ENCODE measurements at regions not wholly inside any gene's neighbourhood (a gene's known extent, or its start where the extent isn't known, plus 50 kb on each side); places are given as distances from the start of the nearest gene placed in this dataset.

- TF ChIP-seq, protein P1, sequence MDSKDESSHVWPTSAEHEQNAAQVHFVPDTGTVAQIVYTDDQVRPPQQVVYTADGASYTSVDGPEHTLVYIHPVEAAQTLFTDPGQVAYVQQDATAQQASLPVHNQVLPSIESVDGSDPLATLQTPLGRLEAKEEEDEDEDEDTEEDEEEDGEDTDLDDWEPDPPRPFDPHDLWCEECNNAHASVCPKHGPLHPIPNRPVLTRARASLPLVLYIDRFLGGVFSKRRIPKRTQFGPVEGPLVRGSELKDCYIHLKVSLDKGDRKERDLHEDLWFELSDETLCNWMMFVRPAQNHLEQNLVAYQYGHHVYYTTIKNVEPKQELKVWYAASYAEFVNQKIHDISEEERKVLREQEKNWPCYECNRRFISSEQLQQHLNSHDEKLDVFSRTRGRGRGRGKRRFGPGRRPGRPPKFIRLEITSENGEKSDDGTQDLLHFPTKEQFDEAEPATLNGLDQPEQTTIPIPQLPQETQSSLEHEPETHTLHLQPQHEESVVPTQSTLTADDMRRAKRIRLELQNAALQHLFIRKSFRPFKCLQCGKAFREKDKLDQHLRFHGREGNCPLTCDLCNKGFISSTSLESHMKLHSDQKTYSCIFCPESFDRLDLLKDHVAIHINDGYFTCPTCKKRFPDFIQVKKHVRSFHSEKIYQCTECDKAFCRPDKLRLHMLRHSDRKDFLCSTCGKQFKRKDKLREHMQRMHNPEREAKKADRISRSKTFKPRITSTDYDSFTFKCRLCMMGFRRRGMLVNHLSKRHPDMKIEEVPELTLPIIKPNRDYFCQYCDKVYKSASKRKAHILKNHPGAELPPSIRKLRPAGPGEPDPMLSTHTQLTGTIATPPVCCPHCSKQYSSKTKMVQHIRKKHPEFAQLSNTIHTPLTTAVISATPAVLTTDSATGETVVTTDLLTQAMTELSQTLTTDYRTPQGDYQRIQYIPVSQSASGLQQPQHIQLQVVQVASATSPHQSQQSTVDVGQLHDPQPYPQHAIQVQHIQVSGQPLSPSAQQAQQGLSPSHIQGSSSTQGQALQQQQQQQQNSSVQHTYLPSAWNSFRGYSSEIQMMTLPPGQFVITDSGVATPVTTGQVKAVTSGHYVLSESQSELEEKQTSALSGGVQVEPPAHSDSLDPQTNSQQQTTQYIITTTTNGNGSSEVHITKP (tag by site-specific recombination; IDR thresholded peaks at IDR 0.05): no peak
- TF ChIP-seq, protein P2, sequence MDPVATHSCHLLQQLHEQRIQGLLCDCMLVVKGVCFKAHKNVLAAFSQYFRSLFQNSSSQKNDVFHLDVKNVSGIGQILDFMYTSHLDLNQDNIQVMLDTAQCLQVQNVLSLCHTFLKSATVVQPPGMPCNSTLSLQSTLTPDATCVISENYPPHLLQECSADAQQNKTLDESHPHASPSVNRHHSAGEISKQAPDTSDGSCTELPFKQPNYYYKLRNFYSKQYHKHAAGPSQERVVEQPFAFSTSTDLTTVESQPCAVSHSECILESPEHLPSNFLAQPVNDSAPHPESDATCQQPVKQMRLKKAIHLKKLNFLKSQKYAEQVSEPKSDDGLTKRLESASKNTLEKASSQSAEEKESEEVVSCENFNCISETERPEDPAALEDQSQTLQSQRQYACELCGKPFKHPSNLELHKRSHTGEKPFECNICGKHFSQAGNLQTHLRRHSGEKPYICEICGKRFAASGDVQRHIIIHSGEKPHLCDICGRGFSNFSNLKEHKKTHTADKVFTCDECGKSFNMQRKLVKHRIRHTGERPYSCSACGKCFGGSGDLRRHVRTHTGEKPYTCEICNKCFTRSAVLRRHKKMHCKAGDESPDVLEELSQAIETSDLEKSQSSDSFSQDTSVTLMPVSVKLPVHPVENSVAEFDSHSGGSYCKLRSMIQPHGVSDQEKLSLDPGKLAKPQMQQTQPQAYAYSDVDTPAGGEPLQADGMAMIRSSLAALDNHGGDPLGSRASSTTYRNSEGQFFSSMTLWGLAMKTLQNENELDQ (tag by site-specific recombination; IDR thresholded peaks at IDR 0.05; ENCODE audit: low read depth): no peak
- TF ChIP-seq, protein P3, sequence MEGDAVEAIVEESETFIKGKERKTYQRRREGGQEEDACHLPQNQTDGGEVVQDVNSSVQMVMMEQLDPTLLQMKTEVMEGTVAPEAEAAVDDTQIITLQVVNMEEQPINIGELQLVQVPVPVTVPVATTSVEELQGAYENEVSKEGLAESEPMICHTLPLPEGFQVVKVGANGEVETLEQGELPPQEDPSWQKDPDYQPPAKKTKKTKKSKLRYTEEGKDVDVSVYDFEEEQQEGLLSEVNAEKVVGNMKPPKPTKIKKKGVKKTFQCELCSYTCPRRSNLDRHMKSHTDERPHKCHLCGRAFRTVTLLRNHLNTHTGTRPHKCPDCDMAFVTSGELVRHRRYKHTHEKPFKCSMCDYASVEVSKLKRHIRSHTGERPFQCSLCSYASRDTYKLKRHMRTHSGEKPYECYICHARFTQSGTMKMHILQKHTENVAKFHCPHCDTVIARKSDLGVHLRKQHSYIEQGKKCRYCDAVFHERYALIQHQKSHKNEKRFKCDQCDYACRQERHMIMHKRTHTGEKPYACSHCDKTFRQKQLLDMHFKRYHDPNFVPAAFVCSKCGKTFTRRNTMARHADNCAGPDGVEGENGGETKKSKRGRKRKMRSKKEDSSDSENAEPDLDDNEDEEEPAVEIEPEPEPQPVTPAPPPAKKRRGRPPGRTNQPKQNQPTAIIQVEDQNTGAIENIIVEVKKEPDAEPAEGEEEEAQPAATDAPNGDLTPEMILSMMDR (tag by site-specific recombination; IDR thresholded peaks at IDR 0.05): no peak
- TF ChIP-seq, protein P4, sequence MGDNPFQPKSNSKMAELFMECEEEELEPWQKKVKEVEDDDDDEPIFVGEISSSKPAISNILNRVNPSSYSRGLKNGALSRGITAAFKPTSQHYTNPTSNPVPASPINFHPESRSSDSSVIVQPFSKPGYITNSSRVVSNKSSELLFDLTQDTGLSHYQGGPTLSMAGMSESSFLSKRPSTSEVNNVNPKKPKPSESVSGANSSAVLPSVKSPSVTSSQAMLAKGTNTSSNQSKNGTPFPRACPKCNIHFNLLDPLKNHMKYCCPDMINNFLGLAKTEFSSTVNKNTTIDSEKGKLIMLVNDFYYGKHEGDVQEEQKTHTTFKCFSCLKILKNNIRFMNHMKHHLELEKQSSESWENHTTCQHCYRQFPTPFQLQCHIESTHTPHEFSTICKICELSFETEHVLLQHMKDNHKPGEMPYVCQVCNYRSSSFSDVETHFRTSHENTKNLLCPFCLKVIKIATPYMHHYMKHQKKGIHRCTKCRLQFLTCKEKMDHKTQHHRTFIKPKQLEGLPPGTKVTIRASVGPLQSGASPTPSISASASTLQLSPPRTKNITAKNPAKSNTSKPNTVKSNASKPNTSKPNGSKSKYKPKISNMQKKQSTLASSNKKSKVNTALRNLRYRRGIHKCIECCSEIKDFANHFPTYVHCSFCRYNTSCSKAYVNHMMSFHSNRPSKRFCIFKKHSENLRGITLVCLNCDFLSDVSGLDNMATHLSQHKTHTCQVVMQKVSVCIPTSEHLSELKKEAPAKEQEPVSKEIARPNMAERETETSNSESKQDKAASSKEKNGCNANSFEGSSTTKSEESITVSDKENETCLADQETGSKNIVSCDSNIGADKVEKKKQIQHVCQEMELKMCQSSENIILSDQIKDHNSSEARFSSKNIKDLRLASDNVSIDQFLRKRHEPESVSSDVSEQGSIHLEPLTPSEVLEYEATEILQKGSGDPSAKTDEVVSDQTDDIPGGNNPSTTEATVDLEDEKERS (tag by site-specific recombination; IDR thresholded peaks at IDR 0.05): no peak
- TF ChIP-seq ZNF121 (tag by site-specific recombination; IDR thresholded peaks at IDR 0.05) (no peak), KLF16 (tag by site-specific recombination; IDR thresholded peaks at IDR 0.05) (no peak), ZSCAN30 (tag by site-specific recombination; IDR thresholded peaks at IDR 0.05) (no peak), ZNF423 (tag by site-specific recombination; IDR thresholded peaks at IDR 0.05) (no peak), PRDM6 (tag by site-specific recombination; IDR thresholded peaks at IDR 0.05) (no peak)
- TF ChIP-seq, protein P5, sequence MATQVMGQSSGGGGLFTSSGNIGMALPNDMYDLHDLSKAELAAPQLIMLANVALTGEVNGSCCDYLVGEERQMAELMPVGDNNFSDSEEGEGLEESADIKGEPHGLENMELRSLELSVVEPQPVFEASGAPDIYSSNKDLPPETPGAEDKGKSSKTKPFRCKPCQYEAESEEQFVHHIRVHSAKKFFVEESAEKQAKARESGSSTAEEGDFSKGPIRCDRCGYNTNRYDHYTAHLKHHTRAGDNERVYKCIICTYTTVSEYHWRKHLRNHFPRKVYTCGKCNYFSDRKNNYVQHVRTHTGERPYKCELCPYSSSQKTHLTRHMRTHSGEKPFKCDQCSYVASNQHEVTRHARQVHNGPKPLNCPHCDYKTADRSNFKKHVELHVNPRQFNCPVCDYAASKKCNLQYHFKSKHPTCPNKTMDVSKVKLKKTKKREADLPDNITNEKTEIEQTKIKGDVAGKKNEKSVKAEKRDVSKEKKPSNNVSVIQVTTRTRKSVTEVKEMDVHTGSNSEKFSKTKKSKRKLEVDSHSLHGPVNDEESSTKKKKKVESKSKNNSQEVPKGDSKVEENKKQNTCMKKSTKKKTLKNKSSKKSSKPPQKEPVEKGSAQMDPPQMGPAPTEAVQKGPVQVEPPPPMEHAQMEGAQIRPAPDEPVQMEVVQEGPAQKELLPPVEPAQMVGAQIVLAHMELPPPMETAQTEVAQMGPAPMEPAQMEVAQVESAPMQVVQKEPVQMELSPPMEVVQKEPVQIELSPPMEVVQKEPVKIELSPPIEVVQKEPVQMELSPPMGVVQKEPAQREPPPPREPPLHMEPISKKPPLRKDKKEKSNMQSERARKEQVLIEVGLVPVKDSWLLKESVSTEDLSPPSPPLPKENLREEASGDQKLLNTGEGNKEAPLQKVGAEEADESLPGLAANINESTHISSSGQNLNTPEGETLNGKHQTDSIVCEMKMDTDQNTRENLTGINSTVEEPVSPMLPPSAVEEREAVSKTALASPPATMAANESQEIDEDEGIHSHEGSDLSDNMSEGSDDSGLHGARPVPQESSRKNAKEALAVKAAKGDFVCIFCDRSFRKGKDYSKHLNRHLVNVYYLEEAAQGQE (tag by site-specific recombination; IDR thresholded peaks at IDR 0.05): no peak
These were observed 315.7 kb upstream of the NT5E start for GRCh38 chr6:85134172-85134571.
